ENCODE measurements at regions not wholly inside any gene's neighbourhood (a gene's known extent, or its start where the extent isn't known, plus 50 kb on each side); places are given as distances from the start of the nearest gene placed in this dataset.

DNA sequence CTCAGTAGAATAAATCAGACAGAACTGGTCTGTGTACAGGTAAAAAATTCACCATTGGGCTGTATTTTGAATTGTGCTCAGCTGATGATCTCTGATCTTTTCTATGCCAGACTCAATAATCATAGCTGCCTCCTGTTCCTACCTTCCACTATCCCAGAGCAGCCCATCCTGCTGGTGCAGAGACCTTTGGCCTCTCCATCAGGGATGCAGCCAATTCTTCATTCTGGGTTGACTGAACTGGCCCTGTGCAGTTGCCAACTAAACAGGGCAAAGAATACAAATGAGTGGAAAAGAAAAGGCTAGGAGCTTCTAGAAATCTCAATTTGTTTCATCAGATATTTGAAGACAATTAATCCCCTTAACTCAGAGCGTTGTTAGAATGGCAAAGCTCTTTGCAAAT is 1781.3 kb upstream of the CELF4 start:
- no peaks in the 10 kb centered on the region for H3K4me1 ChIP-seq (ENCODE audit: control insufficient read depth, insufficient read depth, low read length)
- no peak overlapping the region for H3K4me3 ChIP-seq (ENCODE audit: low read length)
- Mint-ChIP-seq H3K27ac (no peak overlapping the region), H3K9me3 (peaks cover 14 to 18% of the 10 kb centered on the region in 2 donors), H3K4me1 (peaks cover 0 to 5% of the 10 kb centered on the region in 2 donors), H3K27me3 (ENCODE audit: low read depth in 2 of 2) (no peaks in the 10 kb centered on the region), H3K4me3 (no peak overlapping the region), H3K36me3 (no peaks in the 10 kb centered on the region)
- no CpG with 5 or more reads among the region's 1 CpG for WGBS (ENCODE audit: insufficient coverage)
- TF ChIP-seq, protein P1, sequence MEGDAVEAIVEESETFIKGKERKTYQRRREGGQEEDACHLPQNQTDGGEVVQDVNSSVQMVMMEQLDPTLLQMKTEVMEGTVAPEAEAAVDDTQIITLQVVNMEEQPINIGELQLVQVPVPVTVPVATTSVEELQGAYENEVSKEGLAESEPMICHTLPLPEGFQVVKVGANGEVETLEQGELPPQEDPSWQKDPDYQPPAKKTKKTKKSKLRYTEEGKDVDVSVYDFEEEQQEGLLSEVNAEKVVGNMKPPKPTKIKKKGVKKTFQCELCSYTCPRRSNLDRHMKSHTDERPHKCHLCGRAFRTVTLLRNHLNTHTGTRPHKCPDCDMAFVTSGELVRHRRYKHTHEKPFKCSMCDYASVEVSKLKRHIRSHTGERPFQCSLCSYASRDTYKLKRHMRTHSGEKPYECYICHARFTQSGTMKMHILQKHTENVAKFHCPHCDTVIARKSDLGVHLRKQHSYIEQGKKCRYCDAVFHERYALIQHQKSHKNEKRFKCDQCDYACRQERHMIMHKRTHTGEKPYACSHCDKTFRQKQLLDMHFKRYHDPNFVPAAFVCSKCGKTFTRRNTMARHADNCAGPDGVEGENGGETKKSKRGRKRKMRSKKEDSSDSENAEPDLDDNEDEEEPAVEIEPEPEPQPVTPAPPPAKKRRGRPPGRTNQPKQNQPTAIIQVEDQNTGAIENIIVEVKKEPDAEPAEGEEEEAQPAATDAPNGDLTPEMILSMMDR (IDR thresholded peaks at IDR 0.05), result no peak
- no peak for ATAC-seq
- no peaks in the 10 kb centered on the region for H3K9me3 ChIP-seq (ENCODE audit: control insufficient read depth, insufficient read depth, low read length)
- no peak for DNase-seq
- H3K27me3 ChIP-seq (ENCODE audit: control insufficient read depth, insufficient read depth, low read length), result no peaks in the 10 kb centered on the region
- H3K36me3 ChIP-seq (ENCODE audit: control insufficient read depth, insufficient read depth, low read length), result no peaks in the 10 kb centered on the region
- intact Hi-C loops (cut with micrococcal nuclease), result no loop called here
- H3K27ac ChIP-seq (ENCODE audit: low read length), result no peak overlapping the region

GRCh38 chr18:39345321-39345720 is 1779.7 kb upstream of the CELF4 start:
- intact Hi-C loops (cut with micrococcal nuclease), result no loop called here
- no peak overlapping the region for H3K4me3 ChIP-seq (ENCODE audit: low read length)
- ATAC-seq (no peak), DNase-seq (no peak)
- no peaks in the 10 kb centered on the region for H3K36me3 ChIP-seq (ENCODE audit: control insufficient read depth, insufficient read depth, low read length)
- no peak overlapping the region for H3K27ac Mint-ChIP-seq
- no peaks in the 10 kb centered on the region for H3K4me1 Mint-ChIP-seq
- H3K27me3 ChIP-seq (ENCODE audit: control insufficient read depth, insufficient read depth, low read length), result no peaks in the 10 kb centered on the region
- H3K4me1 ChIP-seq (ENCODE audit: control insufficient read depth, insufficient read depth, low read length), result no peaks in the 10 kb centered on the region
- H3K4me3 Mint-ChIP-seq, result no peak overlapping the region
- H3K9me3 Mint-ChIP-seq, result peaks cover 14 to 18% of the 10 kb centered on the region in 2 donors
- no peaks in the 10 kb centered on the region for H3K9me3 ChIP-seq (ENCODE audit: control insufficient read depth, insufficient read depth, low read length)
- no peaks in the 10 kb centered on the region for H3K27me3 Mint-ChIP-seq (ENCODE audit: low read depth in 2 of 2)
- no peaks in the 10 kb centered on the region for H3K36me3 Mint-ChIP-seq
- TF ChIP-seq, protein P1 (IDR thresholded peaks at IDR 0.05), result no peak
- 100% methylated on average over 1 of the region's 2 CpGs for WGBS (ENCODE audit: insufficient coverage)
- no peak overlapping the region for H3K27ac ChIP-seq (ENCODE audit: low read length)

DNA sequence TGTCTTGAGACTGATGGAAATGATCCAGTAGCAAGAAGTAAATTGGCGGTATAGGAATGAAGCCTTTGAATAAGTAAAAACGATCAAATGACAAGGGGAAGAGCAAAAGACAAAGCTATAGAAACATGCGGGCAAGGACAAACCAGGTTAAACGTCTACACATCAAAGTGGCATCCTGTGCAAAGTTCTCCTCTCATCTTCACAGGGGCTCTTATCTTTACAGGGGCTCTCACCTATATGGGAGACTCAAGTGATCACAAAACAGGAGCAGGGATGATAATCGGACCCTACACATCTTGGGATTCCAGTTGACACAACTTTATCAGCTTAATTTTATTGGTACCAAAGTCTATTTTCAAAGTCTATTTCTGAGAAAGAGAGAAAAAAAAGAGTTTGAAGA is 1778.9 kb upstream of the CELF4 start:
- no peak overlapping the region for H3K27ac Mint-ChIP-seq
- Histone ChIP-seq H3K4me3 (ENCODE audit: low read length) (no peak overlapping the region), H3K9me3 (ENCODE audit: control insufficient read depth, insufficient read depth, low read length) (no peaks in the 10 kb centered on the region), H3K27me3 (ENCODE audit: control insufficient read depth, insufficient read depth, low read length) (no peaks in the 10 kb centered on the region), H3K36me3 (ENCODE audit: control insufficient read depth, insufficient read depth, low read length) (no peaks in the 10 kb centered on the region), H3K27ac (ENCODE audit: low read length) (no peak overlapping the region), H3K4me1 (ENCODE audit: control insufficient read depth, insufficient read depth, low read length) (no peaks in the 10 kb centered on the region)
- no peaks in the 10 kb centered on the region for H3K4me1 Mint-ChIP-seq
- H3K9me3 Mint-ChIP-seq, result peaks cover 17 to 20% of the 10 kb centered on the region in 2 donors
- ATAC-seq (no peak), DNase-seq (no peak)
- 85% methylated on average over 5 of the region's 5 CpGs for WGBS (ENCODE audit: insufficient coverage)
- TF ChIP-seq, protein P1 (IDR thresholded peaks at IDR 0.05), result no peak
- intact Hi-C loops (cut with micrococcal nuclease), result no loop called here
- no peaks in the 10 kb centered on the region for H3K27me3 Mint-ChIP-seq (ENCODE audit: low read depth in 2 of 2)
- no peak overlapping the region for H3K4me3 Mint-ChIP-seq
- no peaks in the 10 kb centered on the region for H3K36me3 Mint-ChIP-seq

- Mint-ChIP-seq H3K9me3 (peaks cover 18 to 19% of the 10 kb centered on the region in 2 donors), H3K27me3 (ENCODE audit: low read depth in 2 of 2) (no peaks in the 10 kb centered on the region), H3K27ac (no peak overlapping the region), H3K4me1 (no peaks in the 10 kb centered on the region), H3K4me3 (no peak overlapping the region), H3K36me3 (no peaks in the 10 kb centered on the region)
- Histone ChIP-seq H3K27me3 (ENCODE audit: control insufficient read depth, insufficient read depth, low read length) (no peaks in the 10 kb centered on the region), H3K4me1 (ENCODE audit: control insufficient read depth, insufficient read depth, low read length) (no peaks in the 10 kb centered on the region), H3K9me3 (ENCODE audit: control insufficient read depth, insufficient read depth, low read length) (no peaks in the 10 kb centered on the region), H3K36me3 (ENCODE audit: control insufficient read depth, insufficient read depth, low read length) (no peaks in the 10 kb centered on the region), H3K4me3 (ENCODE audit: low read length) (no peak overlapping the region), H3K27ac (ENCODE audit: low read length) (no peak overlapping the region)
- ATAC-seq, result no peak
- 94% methylated on average over 2 of the region's 2 CpGs for WGBS (ENCODE audit: insufficient coverage)
- DNase-seq, result no peak
- TF ChIP-seq, protein P1 (IDR thresholded peaks at IDR 0.05), result no peak
- intact Hi-C loops (cut with micrococcal nuclease), result no loop called here
Observed at GRCh38 chr18:39341129-39341528, 1775.5 kb upstream of the CELF4 start.
